ENCODE measurements at regions not wholly inside any gene's neighbourhood (a gene's known extent, or its start where the extent isn't known, plus 50 kb on each side); places are given as distances from the start of the nearest gene placed in this dataset.

GRCh38 chr2:131645177-131645765 lies 117.6 kb downstream of the CCDC74A start:
- TF ChIP-seq CTCF (IDR thresholded peaks at IDR 0.05 in 8 of 11, conservative IDR thresholded peaks at IDR 0.05 in 3 of 11), result no peak
- no peak for TF ChIP-seq POLR2A (IDR thresholded peaks at IDR 0.05)
- no peak for TF ChIP-seq POLR2AphosphoS5 (IDR thresholded peaks at IDR 0.05)
